H1 (cell line): ENCODE measurements at regions not wholly inside any gene's neighbourhood (a gene's known extent, or its start where the extent isn't known, plus 50 kb on each side); places are given as distances from the start of the nearest gene placed in this dataset.

Source experiments
- CTCF ChIA-PET: fragments of 300-600 bp; sonication (Branson Sonifier 250); formaldehyde crosslinking; loops from one replicate; lab custom pipeline; 2021; ENCODE audit not compliant: partially characterized antibody; lab: Charles Lee
- POLR2A ChIA-PET: fragments of 300-600 bp; sonication (Branson Sonifier 250); formaldehyde crosslinking; loops from one replicate; lab custom pipeline; 2021; ENCODE audit warnings: inconsistent platforms; ENCODE audit not compliant: partially characterized antibody; lab: Charles Lee
- DNase-seq, 2 experiments: peaks; one replicate each; pipeline versions ENCODE4 v3.0.0 to v3.0.0-alpha.2; 2010 to 2022; ENCODE audit warnings: low spot score in 2 of 2, low read depth in 1 of 2, mixed read lengths in 1 of 2
- FAIRE-seq: peaks from 2 replicates; lab custom pipeline; 2011; peaks lifted over from hg19 to GRCh38; lab: Jason Lieb, UNC
- H2AFZ ChIP-seq: 2 replicates; pipeline ENCODE4 v1.8.1; 2012; ENCODE audit warnings: low read length, inconsistent platforms
- H2AK5ac ChIP-seq: 2 replicates; pipeline ENCODE4 v1.6.1; 2013; ENCODE audit warnings: low read depth, low read length
- H2BK120ac ChIP-seq: replicated peaks from 2 replicates; pipeline ENCODE3; 2013; ENCODE audit warnings: low read depth, low read length, inconsistent platforms
- H2BK12ac ChIP-seq: 2 replicates; pipeline ENCODE4 v1.6.1; 2013; ENCODE audit warnings: low read depth, low read length
- H2BK15ac ChIP-seq: 2 replicates; pipeline ENCODE4 v1.6.1; 2013; ENCODE audit warnings: low read length
- H2BK20ac ChIP-seq: 2 replicates; pipeline ENCODE4 v1.6.1; 2013; ENCODE audit warnings: low read length
- H2BK5ac ChIP-seq: 2 replicates; pipeline ENCODE4 v1.6.1; 2013; ENCODE audit warnings: low read depth, low read length
- H3K14ac ChIP-seq: 2 replicates; pipeline ENCODE4 v1.6.1; 2013; ENCODE audit warnings: inconsistent platforms; ENCODE audit not compliant: insufficient read length
- H3K18ac ChIP-seq: 2 replicates; pipeline ENCODE4 v1.6.1; 2013; ENCODE audit warnings: low read length; ENCODE audit errors: extremely low read depth
- H3K23ac ChIP-seq: 2 replicates; pipeline ENCODE4 v1.6.1; 2013; ENCODE audit warnings: inconsistent platforms; ENCODE audit not compliant: insufficient read length
- H3K23me2 ChIP-seq: 2 replicates; pipeline ENCODE4 v1.6.1; 2013; ENCODE audit warnings: low read depth, low read length
- H3K27ac ChIP-seq: 2 replicates; pipeline ENCODE4 v1.6.1; 2011; ENCODE audit warnings: low read depth, low read length, inconsistent platforms
- H3K27me3 ChIP-seq, 4 experiments: replicated peaks in 1 of 4; 1 replicate in 1 of 4; 2 replicates in 3 of 4; pipeline versions ENCODE4 v1.6.1 to v1.8.1; 2011 to 2013; ENCODE audit warnings: low read length in 3 of 4, mild to moderate bottlenecking in 3 of 4, inconsistent platforms in 2 of 4, mixed read lengths in 2 of 4, moderate library complexity in 1 of 4; ENCODE audit not compliant: control insufficient read depth in 3 of 4, insufficient read depth in 3 of 4; ENCODE audit errors: extremely low read depth in 1 of 4
- H3K36me3 ChIP-seq, 4 experiments: 2 replicates each; pipeline versions ENCODE4 v1.6.1 to v1.8.1; 2011 to 2013; ENCODE audit warnings: mild to moderate bottlenecking in 4 of 4, low read length in 3 of 4, moderate library complexity in 2 of 4, control low read depth in 1 of 4, inconsistent platforms in 1 of 4; ENCODE audit not compliant: insufficient read depth in 4 of 4, control insufficient read depth in 2 of 4
- H3K4ac ChIP-seq: replicated peaks from 2 replicates; pipeline ENCODE3; 2013; ENCODE audit warnings: low read length, low read depth, mixed read lengths, inconsistent platforms; ENCODE audit not compliant: insufficient read length
- H3K4me1 ChIP-seq, 4 experiments: replicated peaks in 1 of 4; 1 replicate in 1 of 4; 2 replicates in 3 of 4; pipeline versions ENCODE4 v1.6.1 to v1.8.1; 2011 to 2013; ENCODE audit warnings: low read length in 3 of 4, inconsistent platforms in 2 of 4, mixed read lengths in 1 of 4; ENCODE audit not compliant: insufficient read depth in 4 of 4, control insufficient read depth in 3 of 4
- H3K4me2 ChIP-seq, 2 experiments: 2 replicates each; pipeline versions ENCODE4 v1.6.1 to v1.8.1; 2011 to 2013; ENCODE audit warnings: low read depth in 2 of 2, low read length in 2 of 2, control low read depth in 1 of 2, inconsistent platforms in 1 of 2, mild to moderate bottlenecking in 1 of 2; ENCODE audit not compliant: insufficient read depth in 1 of 2
- H3K4me3 ChIP-seq, 4 experiments: fragments of 200-600, 300-600 bp in 1 of 4; sonication (generic), shearing (Covaris generic), sonication (Bioruptor Twin) in 1 of 4; 2 replicates each; pipeline versions ENCODE4 v1.5.1 to v1.8.1; 2011 to 2016; ENCODE audit warnings: low read length in 4 of 4, low read depth in 3 of 4, control low read depth in 2 of 4, inconsistent platforms in 2 of 4, mild to moderate bottlenecking in 2 of 4, mixed read lengths in 1 of 4, moderate library complexity in 1 of 4; ENCODE audit not compliant: insufficient read depth in 2 of 4; ENCODE audit errors: extremely low read depth in 1 of 4
- H3K56ac ChIP-seq: replicated peaks from 2 replicates; pipeline ENCODE3; 2013; ENCODE audit warnings: low read depth, mild to moderate bottlenecking, mixed read lengths, low read length, inconsistent platforms; ENCODE audit not compliant: insufficient read length
- H3K79me1 ChIP-seq: 2 replicates; pipeline ENCODE4 v1.6.1; 2013; ENCODE audit warnings: low read depth, low read length, control low read depth
- H3K79me2 ChIP-seq, 2 experiments: 2 replicates each; pipeline versions ENCODE4 v1.6.1 to v1.8.1; 2012 to 2013; ENCODE audit warnings: low read length in 2 of 2, mild to moderate bottlenecking in 2 of 2, inconsistent platforms in 1 of 2; ENCODE audit not compliant: insufficient read depth in 2 of 2, control insufficient read depth in 1 of 2
- H3K9ac ChIP-seq, 4 experiments: replicated peaks in 1 of 4; 1 replicate in 1 of 4; 2 replicates in 3 of 4; pipeline versions ENCODE4 v1.6.1 to v1.8.1; 2011 to 2013; ENCODE audit warnings: low read depth in 3 of 4, low read length in 3 of 4, control low read depth in 2 of 4, mild to moderate bottlenecking in 2 of 4, moderate library complexity in 2 of 4, inconsistent platforms in 1 of 4; ENCODE audit errors: extremely low read depth in 1 of 4
- H3K9me3 ChIP-seq, 2 experiments: 2 replicates each; pipeline versions ENCODE4 v1.6.1 to v1.8.1; 2012 to 2013; ENCODE audit warnings: mild to moderate bottlenecking in 2 of 2, moderate library complexity in 2 of 2, control low read depth in 1 of 2, inconsistent platforms in 1 of 2, low read depth in 1 of 2, low read length in 1 of 2, mixed read lengths in 1 of 2; ENCODE audit not compliant: insufficient read depth in 2 of 2
- H4K20me1 ChIP-seq, 2 experiments: replicated peaks in 1 of 2; 2 replicates each; pipeline versions ENCODE3 to v1.8.1; 2011 to 2013; ENCODE audit warnings: inconsistent platforms in 2 of 2, low read length in 2 of 2, mild to moderate bottlenecking in 1 of 2; ENCODE audit not compliant: insufficient read depth in 2 of 2, control insufficient read depth in 1 of 2
- H4K5ac ChIP-seq: 2 replicates; pipeline ENCODE4 v1.6.1; 2013; ENCODE audit warnings: low read length, low read depth, mixed read lengths, inconsistent platforms; ENCODE audit not compliant: insufficient read length
- H4K8ac ChIP-seq: 2 replicates; pipeline ENCODE4 v1.8.0; 2013; ENCODE audit warnings: mild to moderate bottlenecking, moderate library complexity, low read length, inconsistent platforms; ENCODE audit not compliant: insufficient read depth; ENCODE audit errors: extremely low read depth
- H4K91ac ChIP-seq: replicated peaks from 2 replicates; pipeline ENCODE3; 2013; ENCODE audit warnings: low read length, mixed read lengths, inconsistent platforms; ENCODE audit not compliant: insufficient read length
- BCL11A ChIP-seq, 2 experiments: IDR thresholded peaks; one replicate each; pipeline ENCODE4 v1.6.1; 2011; ENCODE audit warnings: low read depth in 2 of 2, low read length in 2 of 2, mild to moderate bottlenecking in 2 of 2
- CHD1 ChIP-seq: IDR thresholded peaks from 2 replicates; pipeline ENCODE4 v1.6.1; 2012; ENCODE audit warnings: low read depth, low read length, improper control_type of control experiment
- E2F6 ChIP-seq: IDR thresholded peaks from 2 replicates; pipeline ENCODE4 v1.6.1; 2012; ENCODE audit warnings: inconsistent platforms
- EGR1 ChIP-seq: IDR thresholded peaks from 2 replicates; pipeline ENCODE4 v1.6.1; 2011; ENCODE audit warnings: low read depth, low read length, borderline replicate concordance
- GTF2F1 ChIP-seq: IDR thresholded peaks from 2 replicates; pipeline ENCODE4 v1.6.1; 2012; ENCODE audit warnings: low read depth, low read length, improper control_type of control experiment, borderline replicate concordance
- HDAC2 ChIP-seq, 2 experiments: fragments of 300-600 bp in 1 of 2; sonication (generic) in 1 of 2; IDR thresholded peaks; 2 replicates each; pipeline ENCODE4 v1.6.1; 2011 to 2012; ENCODE audit warnings: low read depth in 2 of 2, low read length in 2 of 2, mild to moderate bottlenecking in 2 of 2, moderate library complexity in 2 of 2, borderline replicate concordance in 1 of 2, inconsistent platforms in 1 of 2
- HDAC6 ChIP-seq: IDR thresholded peaks from one replicate; pipeline ENCODE4 v1.7.1; 2012; ENCODE audit warnings: low read depth, mild to moderate bottlenecking, inconsistent platforms, low read length, moderate library complexity
- MAX ChIP-seq: IDR thresholded peaks from 2 replicates; pipeline ENCODE4 v1.6.1; 2012; ENCODE audit warnings: inconsistent platforms
- RAD21 ChIP-seq, 2 experiments: IDR thresholded peaks in 1 of 2; conservative IDR thresholded peaks in 1 of 2; 2 replicates each; pipeline ENCODE4 v1.6.1; 2011; ENCODE audit warnings: low read depth in 2 of 2, low read length in 2 of 2, improper control_type of control experiment in 1 of 2, inconsistent platforms in 1 of 2, mild to moderate bottlenecking in 1 of 2, moderate library complexity in 1 of 2
- SP4 ChIP-seq: IDR thresholded peaks from 2 replicates; pipeline ENCODE4 v1.6.1; 2012; ENCODE audit warnings: low read length, inconsistent platforms
- SRF ChIP-seq: IDR thresholded peaks from 2 replicates; pipeline ENCODE4 v1.6.1; 2011; ENCODE audit warnings: mild to moderate bottlenecking, low read depth, low read length, moderate library complexity
- TAF1 ChIP-seq: IDR thresholded peaks from 2 replicates; pipeline ENCODE4 v1.6.1; 2011; ENCODE audit warnings: mild to moderate bottlenecking, low read depth, low read length
- YY1 ChIP-seq: IDR thresholded peaks from 2 replicates; pipeline ENCODE4 v1.6.1; 2011; ENCODE audit warnings: low read depth, mild to moderate bottlenecking, low read length
- WGBS, 2 experiments: shearing (Covaris generic) in 1 of 2; methylation state at CpG; one replicate each; pipeline versions ENCODE4 v1.1.6 to v1.1.7; 2013 to 2015; ENCODE audit warnings: low lambda C conversion rate in 2 of 2, mixed read lengths in 2 of 2, inconsistent platforms in 1 of 2, low coverage in 1 of 2, missing lambda C conversion rate in 1 of 2; ENCODE audit not compliant: insufficient replicate concordance in 2 of 2, insufficient coverage in 1 of 2, insufficient read length in 1 of 2; ENCODE audit errors: extremely low coverage in 1 of 2, missing lambda C conversion rate in 1 of 2; 5-methylcytosine and 5-hydroxymethylcytosine counted together

DNA sequence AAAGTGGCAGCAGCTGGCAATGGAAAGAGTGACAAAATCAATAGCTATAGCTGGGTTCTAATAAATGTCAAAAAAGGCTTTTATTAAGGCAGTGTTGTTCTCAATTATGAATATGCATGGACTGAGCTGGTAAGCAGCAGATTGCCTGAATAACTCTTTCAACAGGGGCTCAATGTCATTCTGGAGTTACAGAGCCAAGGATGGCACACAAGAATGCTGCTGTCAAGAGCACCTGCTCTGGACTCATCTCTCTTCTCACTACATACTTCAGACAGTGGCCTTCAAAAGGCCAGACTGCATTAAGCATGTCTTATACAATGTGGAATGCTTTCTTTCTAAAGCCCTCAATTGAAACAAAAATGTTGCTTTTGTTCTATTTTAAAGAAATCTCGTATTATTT, 351.4 kb downstream of the KLHL13 start:
- no peak overlapping the region for H3K14ac ChIP-seq
- no peaks in the 10 kb centered on the region for H4K20me1 ChIP-seq
- CTCF ChIA-PET: interaction anchor here (0.6 to 1.1 kb wide), 2 partner anchors 21 to 39 kb away, joined by 3 to 4 read pairs; no protein-coding TSS in a partner anchor
- no peak overlapping the region for H2AFZ ChIP-seq
- no peak overlapping the region for H4K91ac ChIP-seq
- H3K27ac ChIP-seq: no peak overlapping the region
- no peaks in the 10 kb centered on the region for H3K27me3 ChIP-seq
- H2AK5ac ChIP-seq: no peak overlapping the region
- H3K9me3 ChIP-seq: peaks cover 0 to 5% of the 10 kb centered on the region in 2 experiments; a peak in 1 of 4 replicates
- H3K23me2 ChIP-seq: no peaks in the 10 kb centered on the region
- TF ChIP-seq RAD21 (IDR thresholded peaks at IDR 0.05 in 1 of 2, conservative IDR thresholded peaks at IDR 0.05 in 1 of 2; ENCODE audit: low read depth in 2 of 2, low read length in 2 of 2) (no peak), HDAC2 (IDR thresholded peaks at IDR 0.05; ENCODE audit: borderline replicate concordance in 1 of 2, low read depth in 2 of 2, low read length in 2 of 2) (no peak), GTF2F1 (no peak), SP4 (no peak), EGR1 (no peak), SRF (no peak), CHD1 (no peak), HDAC6 (no peak), MAX (no peak), BCL11A (IDR thresholded peaks at IDR 0.05; ENCODE audit: low read depth in 2 of 2, low read length in 2 of 2) (no peak), TAF1 (no peak), E2F6 (no peak), YY1 (no peak)
- no peak overlapping the region for H2BK20ac ChIP-seq
- no peak overlapping the region for H3K23ac ChIP-seq
- H3K36me3 ChIP-seq: no peaks in the 10 kb centered on the region
- no peak overlapping the region for H3K4me3 ChIP-seq
- POLR2A ChIA-PET: interaction anchor here (0.7 kb wide), 1 partner anchor 81 kb away, joined by 3 read pairs; no protein-coding TSS in a partner anchor
- H3K56ac ChIP-seq: no peak overlapping the region
- H2BK5ac ChIP-seq: no peak overlapping the region
- 83% methylated on average over 1 of the region's 1 CpG; no CpG with 5 or more reads in 1 of the 2 experiments for WGBS, 2 experiments
- no peak overlapping the region for H3K18ac ChIP-seq
- no peak overlapping the region for H3K9ac ChIP-seq
- no peak overlapping the region for H3K4ac ChIP-seq
- DNase-seq (no peak), FAIRE-seq (peak; percentile 50)
- H2BK120ac ChIP-seq: no peak overlapping the region
- no peaks in the 10 kb centered on the region for H3K79me1 ChIP-seq
- H3K4me2 ChIP-seq: no peak overlapping the region
- no peaks in the 10 kb centered on the region for H3K4me1 ChIP-seq
- H4K5ac ChIP-seq: no peak overlapping the region
- no peak overlapping the region for H2BK15ac ChIP-seq
- H3K79me2 ChIP-seq: no peaks in the 10 kb centered on the region
- H4K8ac ChIP-seq: no peak overlapping the region
- H2BK12ac ChIP-seq: no peak overlapping the region
